ENCODE measurements at regions not wholly inside any gene's neighbourhood (a gene's known extent, or its start where the extent isn't known, plus 50 kb on each side); places are given as distances from the start of the nearest gene placed in this dataset.

DNA sequence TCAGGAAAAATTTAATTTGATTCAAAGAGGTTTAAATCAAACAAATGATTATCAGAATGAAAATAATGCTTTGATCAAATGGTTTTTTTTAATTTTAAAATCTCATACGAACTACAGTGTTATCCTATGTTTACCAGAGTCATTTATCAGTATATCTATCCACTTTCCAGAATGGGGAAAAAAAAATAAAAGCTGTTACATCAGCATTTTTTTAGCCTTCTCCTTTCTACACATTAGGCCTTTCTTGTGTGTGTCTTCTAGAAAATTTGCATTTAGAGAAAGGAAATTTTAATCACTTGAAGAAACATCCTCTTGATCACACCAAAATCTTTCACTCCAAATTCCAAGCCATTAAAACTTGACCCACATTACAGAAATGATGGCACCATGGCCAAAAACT lies 608.9 kb upstream of the ID2 start:
- no peak for DNase-seq

DNA sequence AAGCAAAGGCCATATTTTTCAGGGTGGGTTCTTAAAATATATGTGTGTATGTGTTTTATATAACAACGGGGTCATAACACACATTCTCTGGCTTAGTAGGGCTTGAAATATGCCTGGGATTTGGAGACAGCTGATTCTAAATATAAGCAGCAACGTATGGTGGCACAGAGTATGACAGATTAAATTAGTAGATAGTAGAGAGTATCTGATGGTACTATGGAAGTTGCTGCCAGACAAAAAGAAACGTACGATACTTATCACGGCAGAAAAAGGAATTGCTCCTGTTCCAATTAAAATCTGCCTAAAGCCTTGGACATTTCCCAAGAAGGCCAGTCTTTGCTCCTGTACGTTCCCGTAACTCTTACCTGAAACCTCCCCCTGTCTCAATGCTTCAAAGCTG lies 607.9 kb upstream of the ID2 start:
- no peak for DNase-seq

DNA sequence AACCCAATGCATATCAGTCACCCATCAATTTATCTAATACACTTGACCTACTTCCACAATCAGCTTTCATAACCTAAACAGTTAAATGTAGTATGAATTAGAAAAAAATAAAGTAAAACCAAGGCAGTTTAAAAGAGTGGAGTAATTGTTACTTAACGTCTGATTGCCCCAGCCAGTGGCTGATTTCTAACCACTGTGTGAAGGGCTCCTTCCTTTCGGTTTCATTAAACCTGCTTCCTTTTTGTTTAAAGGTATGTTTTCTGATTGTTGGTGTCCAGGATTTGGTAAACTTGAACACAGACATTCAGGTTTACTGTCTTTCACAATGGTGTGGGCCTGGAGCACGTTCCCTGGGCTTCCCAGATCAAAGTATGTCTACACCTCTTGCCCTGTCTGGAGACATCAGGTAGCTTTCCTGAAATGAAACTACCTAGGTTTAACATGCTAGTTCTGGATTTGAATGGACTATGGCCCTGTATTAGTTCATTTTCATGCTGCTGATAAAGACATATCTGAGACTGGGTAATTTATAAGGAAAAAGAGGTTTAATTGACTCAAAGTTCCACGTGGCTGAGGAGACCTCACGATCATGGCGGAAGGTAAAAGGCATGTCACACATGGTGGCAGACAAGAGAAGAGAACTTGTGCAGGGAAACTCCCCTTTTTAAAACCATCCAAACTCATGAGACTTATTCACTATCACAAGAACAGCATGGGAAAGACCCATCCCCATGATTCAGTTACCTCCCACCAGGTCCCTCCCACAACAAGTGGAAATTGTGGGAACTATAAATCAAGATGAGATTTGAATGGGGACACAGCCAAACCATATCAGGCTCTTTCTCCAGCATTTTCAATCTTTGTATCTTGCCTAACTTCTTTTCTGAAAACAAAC lies 605.2 kb upstream of the ID2 start:
- DNase-seq: no peak

DNA sequence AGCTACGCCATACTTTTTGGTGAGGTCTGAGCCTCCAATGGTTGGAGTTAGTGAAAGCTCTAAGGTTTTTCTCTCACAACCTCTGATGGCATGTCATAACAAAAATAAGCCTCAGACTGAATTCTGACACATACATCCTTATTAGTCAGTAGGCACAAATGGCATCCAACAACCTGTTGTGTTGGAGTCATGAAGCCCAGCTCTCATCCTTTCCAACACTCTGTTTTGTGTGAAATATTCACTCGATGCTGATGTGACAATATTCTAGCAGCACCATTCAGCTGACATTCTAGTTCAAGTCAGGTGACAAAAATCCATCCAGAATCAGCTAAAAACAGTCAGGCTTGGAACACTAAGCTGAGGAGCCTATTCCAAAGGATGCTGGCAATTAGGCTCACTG lies 603.2 kb upstream of the ID2 start:
- no peak for DNase-seq

DNA sequence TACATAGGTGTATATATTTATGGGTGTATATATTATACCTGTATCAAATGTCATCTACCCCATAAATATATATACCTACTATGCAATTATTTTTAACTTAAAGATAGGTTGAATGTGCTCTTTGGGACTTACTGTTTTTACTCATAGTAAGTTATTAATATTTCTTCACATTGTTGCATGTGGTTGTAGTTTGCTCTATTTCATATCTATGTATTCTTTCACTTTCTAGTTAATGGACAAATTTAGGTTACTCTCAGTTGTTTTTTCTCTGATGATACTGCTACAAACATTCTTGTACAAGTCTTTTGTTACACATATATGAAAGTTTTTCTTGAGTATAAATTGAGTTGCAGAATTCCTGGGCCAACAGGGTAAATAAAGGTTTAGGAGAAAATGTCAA lies 601.8 kb upstream of the ID2 start:
- no peak for DNase-seq

DNA sequence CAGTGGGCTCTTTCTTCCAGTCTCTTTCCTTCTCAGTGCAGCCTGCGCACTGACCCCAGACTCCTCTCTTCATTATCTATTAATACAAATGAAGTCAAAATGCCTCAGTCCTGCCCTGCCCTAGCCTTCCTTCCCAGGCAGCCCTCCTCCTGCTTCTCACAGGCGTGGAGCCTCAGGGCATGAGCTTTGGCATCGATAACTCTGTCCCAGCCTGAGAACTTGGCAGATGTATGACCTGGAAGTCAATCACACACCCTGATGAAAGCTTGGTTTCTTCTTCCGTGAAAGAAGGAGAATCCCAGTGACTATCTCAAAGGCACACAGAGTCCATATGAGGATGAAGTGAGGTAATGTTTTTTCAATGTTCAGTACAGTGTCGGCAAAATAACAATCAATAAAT lies 600.7 kb upstream of the ID2 start:
- no peak for DNase-seq

DNA sequence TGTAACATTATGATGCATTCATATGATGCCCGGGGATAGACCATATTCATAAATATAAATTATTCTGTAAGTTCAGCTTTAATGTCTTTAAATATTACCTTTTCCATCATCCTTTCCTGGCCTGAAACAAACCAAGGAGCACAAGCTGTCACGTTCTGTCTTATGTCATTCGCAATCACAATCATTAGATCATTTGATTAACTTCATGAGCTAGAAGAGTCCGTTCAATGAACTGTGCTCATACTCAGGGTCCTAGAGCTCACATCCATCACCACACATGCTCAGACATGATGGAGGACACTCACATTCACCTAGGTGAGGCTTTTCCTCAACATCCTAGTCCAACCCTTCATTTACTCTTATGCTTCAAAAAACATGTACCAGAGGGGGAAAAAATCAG lies 599.0 kb upstream of the ID2 start:
- DNase-seq: no peak

DNA sequence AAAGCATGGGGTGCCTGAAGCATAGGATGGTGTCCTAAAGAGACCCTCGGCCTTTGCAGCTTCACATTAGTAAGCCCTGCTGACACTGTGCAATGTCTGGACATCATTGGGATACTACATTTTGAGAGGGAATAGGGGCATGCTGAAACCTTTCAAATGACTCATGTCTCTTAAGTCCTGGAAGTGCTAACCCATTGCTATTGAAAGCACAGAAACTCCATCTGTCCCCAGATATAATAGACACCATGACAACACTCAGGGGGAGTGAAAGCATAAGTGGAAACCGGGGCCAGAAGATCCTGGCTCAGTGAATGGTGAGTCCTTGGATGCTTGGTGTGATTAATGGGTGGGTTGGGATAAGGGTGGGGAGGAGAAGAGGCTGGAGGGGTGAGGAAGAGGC lies 595.5 kb upstream of the ID2 start:
- DNase-seq: no peak

DNA sequence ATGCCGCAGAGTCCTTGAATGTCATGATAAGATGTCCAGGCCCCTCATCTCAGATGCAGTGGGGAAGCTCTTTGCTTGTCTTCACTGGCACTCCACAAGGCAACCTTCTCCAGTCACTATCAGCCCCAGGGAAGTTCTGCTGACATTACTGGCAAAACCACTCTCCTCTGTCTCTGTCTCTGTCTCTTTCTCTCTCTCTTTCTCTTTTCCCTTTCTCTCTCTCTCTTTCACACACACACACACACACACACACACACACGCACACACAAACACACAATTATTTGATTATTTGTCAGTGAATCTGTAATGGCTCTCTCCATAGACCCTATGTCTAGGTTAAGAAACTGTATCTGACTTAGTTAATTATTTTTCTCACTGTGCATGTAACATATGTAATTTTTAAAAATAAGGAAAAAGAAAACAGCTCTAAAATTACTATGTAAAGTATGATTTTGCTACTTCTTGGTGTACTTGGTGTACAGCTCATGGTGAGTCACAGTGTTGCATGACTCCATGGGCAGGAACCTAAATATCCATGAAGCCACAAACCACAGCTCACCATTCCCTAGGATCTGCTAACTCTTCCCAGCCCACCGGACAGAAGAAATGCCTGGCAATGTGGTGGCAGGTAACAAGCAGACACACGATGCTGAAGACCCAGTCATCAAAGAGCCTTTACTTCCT lies 594.9 kb upstream of the ID2 start:
- no peak for DNase-seq

DNA sequence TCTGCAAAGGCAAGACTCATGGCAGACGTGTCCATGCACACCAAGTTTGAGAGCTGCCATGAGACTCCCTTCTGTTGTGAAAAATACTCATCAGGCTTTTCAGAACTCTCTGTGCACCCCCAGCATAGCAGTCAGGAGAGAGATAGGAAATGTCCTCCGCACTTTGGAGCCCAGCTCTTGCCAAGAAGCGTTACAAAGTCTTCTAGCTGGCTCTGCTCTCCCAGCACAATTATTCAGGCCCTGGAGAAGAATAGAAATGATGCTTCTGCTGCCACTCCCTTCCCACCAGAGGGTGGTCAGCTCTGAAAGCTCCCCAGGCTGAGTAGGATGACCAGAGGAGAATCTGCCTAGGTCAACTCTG lies 594.4 kb upstream of the ID2 start:
- DNase-seq: no peak

DNA sequence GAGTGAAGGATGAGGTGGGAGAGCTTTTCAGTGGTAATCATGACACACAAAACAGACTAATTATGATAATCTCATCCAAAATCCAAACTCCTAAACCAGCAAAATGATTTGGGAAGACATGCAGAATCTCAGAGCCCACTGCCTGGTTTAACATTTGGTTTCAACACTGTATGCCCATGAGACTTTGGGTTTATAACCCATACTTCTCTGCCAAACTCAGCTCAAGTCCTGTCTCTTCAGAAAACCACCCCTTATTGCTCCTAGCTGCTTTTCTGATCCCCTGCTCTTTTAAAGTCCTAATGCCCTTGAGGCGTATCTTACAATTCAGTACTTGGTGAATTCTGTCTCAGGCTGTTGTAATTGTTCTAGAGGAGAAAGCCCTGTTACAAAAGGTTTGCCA lies 593.0 kb upstream of the ID2 start:
- no peak for DNase-seq

DNA sequence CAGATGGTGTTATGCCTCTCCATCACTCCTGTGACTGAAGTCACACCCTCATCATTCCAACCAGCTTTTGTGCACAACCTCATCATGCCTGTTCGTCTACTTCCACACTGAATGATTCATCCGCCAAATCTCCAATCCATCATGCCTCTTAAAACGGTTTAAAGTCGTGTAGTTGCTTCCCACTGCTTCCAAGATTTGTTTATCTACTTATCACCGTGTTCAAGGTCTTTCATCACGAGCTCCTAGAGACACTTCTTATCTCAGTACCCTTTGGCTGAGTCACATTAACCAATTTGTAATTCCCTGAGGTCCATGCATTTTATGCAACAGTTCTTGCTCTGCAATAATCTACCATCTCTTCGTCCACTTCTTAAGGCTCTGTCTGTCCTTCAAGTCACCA lies 592.3 kb upstream of the ID2 start:
- no peak for DNase-seq

DNA sequence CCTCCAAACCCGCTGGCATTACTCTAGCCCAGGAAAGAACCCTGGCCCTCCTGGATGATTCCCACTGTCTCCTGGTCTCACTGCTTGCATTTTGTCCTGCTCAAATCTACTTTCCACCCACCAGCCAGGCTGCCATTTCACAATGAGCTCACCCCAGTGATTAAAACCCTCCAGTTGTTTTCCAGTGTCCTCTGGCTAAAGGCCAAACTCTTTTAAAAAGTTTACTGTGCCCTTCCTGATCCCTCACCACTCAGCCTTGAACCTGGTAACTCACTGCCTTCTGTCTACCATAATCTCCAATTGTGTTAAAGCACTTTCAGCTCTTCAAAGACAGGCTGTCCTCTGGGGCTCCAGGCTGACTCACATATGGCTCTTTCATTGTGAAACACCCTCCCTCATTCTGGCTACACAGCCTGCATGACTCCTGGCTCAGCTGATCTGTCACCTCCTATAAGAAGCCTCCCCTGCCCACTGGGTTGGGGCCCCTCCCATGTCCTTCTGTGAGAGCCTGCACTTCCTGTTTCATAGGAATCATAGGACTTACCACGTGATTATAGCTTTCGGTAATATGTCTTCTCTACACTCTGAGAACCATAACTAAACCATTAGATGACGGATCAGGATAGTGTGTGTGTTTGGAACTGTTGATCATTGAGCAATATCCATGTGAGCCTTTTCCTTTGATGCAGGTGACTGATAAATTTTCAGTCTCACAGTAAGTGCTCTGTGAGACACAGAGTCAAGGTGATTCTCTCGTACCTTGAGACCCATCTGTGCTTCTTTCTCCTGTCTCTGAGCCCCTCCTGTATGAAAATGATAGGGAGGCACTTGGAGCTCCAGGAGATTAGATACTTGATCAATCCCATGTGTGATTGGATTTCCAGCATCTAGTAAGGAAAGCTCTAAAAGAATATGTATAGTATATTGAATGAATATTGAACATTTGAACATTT lies 590.8 kb upstream of the ID2 start:
- DNase-seq: no peak

DNA sequence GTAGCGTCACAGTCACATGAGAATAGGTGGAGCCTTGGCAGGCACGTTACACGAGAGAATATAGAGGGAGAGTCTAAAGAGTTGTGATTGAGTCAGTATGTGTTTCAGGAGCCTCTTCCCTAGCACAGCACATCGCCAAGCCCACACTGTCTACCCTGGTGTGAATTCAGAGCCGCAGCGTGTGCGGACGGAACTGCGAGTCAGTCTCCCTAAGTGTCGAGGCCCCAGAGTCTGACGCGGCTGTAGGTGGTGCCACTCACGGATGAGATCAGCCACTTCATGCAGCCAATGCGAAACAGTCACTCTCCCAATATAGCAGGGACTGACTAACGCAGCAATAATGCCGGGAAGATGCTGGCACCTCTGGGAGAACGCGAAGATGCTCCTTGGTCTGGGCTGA lies 587.3 kb upstream of the ID2 start:
- no peak for DNase-seq

DNA sequence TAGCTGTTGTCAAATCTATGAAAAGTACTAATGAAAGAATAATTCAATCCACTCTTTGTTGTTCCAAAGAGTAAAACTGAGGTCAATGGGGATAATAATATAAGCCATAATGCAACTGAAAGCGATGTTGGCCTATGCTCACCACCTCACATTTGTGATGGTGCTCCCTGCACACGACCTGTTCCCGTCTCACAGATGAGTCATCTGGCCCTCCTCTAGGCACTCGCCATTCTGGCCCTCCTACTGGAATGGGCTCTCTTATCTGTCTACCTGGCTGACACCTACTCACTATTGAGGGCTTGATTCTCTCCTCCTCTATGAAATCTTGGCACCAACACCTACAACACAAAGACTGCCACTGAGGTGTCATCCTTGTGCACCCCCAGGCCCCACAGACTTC lies 585.9 kb upstream of the ID2 start:
- DNase-seq: no peak

DNA sequence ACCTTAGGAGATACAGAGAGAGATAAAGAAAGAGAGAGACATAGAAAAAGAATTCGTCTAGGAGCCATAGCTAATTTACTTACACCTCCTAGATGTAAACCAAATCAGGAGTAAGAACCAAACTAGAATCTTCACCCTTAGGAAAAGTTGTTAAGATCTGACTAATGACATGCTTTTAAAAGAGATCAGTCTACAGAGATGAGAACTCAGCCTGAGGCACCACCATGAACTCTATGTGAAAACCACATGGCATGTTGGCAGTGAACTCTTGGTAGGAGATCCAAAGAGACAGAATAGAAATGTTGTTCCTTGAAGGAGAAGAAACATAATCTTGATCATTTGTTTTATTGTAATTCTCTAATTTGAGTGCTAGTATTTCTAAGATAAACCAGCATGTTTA lies 585.4 kb upstream of the ID2 start:
- no peak for DNase-seq

DNA sequence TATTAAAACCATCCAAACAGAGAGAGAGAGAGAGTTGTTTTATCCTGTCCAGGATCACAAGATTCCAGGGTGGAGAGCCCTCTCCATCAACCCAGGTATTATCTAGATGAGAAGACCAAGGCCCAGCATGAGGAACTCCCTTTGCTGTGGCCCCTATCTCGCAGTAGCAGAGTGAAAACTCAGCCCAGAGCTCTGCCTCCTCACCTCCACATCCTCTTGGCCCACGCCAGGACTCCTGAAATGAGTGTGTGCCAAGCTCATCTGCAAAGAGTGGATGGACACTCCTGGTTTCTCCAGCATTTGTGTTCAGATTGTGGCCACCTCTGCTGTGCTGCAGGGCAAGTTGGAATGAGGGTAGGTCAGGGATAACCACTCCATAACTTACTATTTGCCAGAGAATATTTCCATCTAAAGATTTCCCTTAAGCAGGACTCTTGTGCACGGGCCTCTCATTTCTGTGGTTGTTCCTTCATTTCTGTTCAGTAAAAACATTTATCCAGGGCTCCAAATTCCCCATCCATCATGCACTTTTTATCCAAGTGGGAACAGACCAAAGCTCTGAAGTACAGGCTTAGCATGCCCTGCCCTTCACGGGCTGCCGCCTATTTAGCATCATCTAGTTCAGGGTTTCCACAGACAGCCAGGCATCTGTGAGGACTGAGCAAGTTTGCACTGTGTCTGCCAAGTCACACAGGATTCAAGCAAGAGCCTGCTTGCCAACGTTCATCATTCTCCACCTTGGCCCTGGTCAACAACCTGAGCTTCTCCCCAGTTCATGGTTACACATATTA lies 583.2 kb upstream of the ID2 start:
- DNase-seq: no peak

DNA sequence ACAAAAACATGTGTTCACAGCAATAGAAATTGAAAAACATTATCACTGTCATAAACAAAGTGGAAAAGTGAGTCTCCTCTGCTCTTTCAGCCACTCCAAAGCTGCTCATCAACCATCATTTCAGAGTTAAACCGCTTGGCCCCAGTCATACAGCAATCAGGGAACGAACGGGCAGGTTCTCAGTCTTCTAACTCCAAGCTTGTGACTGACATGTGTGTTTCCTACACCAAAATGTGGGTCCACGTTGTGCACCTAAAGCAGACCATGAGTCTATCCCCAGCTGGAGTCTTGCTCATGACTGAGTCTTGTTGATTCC lies 582.6 kb upstream of the ID2 start:
- DNase-seq: no peak

DNA sequence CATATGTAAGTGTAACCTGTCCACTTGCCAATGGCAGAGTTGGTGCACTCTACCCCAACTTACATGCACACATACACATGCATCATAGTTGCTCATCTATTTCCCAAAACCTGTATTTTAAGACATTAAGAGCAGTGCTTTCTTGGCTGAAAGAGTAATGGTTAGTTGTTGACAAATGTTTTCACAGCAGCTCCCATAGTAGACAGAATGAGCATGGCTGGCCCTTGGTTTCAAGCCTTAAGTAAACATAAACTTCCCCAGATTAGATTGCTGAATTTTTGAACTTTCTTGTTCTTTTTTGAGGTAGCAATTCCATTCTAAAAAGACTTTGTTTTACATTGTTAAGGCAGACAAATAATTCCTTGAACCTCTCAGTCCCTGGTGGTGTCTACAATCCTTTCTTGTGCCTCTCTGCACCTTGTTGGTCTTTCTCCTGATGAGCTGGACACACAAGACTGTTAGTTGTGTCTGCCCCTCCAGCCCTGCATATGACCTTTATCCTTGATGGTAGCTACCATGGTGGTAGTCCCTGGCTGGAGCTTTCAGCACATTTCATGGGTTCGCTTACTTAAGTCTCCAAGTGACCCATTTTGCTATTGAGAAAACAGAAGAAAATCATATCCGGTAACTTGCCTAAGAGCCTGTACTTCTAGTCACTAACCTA lies 580.1 kb upstream of the ID2 start:
- DNase-seq: no peak

DNA sequence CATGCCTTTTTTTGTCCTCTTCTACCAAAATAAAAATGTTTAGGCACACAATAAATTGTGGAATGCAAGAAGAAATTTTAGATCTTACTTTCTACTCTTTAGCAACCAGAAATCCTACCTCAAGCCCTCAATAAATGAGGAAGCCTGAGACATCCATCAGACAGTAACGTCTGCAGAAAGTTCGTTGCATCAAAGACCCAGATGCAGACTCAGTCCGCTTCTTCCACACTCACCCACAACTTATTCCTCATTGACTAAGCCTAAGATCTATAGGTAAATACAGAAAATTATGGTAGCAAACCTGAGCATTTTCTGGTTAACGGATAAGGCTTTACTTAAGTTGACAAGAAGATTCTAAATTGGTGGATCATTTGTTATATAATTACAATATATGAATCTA lies 579.4 kb upstream of the ID2 start:
- no peak for DNase-seq

DNA sequence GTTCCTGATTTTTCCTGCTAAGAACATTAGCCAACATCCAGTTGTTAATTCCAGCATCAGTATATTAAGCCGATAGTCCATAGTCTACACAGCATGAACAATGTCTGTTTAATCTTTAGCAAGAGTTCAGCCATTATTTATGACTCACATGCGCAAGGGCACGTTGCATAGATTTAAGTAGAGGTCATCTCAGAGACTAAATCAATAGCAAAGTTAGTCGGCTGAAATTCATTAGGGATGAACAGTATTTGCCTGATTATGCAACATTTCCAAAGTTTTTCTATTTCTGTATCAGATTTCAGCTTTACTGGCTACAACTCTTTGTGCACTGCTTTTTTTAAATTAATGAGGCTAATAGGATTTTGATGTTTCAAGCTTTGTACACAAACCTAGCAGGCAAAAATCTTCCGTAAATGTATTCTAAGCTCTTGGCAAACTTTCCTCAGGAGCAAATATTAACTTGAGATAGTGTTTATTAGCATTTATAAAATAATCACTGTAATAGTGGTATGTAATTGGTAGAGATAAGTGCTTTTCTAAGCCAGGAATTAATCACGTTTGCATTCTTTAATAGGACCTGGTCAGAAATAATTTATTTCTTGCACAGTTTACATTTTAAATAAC lies 578.7 kb upstream of the ID2 start:
- no peak for DNase-seq

DNA sequence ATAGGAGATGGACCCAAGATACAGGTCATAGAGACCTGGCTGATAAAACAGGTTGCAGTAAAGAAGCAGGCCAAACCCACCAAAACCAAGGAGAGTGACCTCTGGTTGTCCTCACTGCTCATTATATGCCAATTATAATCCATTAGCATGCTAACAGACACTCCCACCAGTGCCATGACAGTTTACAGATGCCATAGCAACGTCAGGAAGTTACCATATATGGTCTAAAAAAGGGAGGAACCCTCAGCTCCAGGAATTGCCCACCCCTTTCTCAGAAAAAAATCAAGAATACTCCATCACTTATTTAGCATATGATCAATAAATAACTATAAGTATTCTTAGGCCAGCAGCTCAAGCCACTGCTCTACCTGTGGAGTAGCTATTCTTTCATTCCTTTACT lies 574.7 kb upstream of the ID2 start:
- DNase-seq: no peak

All from activated gamma-delta T cell (primary cell).